OCI-M2 (cell line): ENCODE measurements at regions not wholly inside any gene's neighbourhood (a gene's known extent, or its start where the extent isn't known, plus 50 kb on each side); places are given as distances from the start of the nearest gene placed in this dataset.

Experiments
- DNase-seq: peaks from one replicate; lab custom pipeline; 2025; ENCODE audit not compliant: unreplicated experiment; lab: John Stamatoyannopoulos, UW

DNA sequence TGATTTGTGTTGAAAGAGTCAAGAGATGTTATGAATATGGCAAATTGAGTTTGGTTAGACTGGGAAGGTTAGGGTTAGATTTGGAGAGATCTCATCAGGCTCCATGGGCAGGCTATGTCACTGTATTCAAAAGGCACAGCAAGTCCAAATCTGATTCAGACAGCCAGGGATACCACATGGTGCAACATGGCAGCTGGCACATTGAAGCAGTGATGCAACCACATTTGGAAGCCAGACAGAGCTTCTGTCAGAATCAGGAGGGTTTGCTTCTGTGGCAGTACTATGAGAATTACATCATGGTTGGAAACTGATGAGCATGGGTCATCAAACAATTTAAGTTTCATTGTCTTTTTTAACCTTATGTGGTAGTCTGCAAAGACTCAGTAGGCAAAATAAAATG lies 772.2 kb downstream of the SUCLG1 start:
- no peak for DNase-seq

DNA sequence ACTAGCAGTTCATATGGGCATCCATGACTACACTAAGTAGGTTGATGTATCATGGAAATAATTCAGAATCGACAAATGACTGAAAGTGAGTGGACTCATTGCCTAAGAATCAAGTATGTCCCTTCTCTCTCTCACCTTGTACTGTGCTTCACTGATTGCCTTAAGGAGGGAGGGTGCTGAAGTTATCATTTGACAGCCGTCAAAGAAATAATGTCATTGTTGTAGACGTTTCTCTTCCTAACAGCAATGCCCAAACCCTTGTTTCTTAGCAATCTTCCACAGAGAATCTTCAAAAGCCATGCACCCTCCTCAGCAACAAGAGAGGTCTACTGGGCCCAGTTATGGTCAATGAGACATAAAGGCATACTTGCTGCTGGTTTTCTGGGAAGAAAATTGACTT lies 785.0 kb downstream of the SUCLG1 start:
- no peak for DNase-seq

DNA sequence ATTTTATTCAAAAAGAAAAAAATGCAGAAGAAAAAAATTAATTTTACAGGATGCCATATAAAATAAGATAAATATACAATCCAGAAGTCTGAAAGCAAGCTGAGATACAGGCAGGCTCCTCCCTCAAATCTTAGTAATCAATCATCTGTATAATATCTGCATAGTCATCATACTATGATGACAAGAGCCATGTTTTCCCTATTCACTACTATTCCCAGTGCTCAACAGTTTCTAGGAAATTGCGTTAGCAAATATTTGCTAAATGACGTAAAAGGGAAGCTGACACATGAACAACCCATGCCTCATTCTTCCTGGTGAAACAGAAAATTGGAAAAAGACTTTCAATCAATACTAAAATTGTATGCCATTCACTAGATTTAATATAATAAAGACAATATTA lies 793.2 kb downstream of the SUCLG1 start:
- DNase-seq = no peak

DNA sequence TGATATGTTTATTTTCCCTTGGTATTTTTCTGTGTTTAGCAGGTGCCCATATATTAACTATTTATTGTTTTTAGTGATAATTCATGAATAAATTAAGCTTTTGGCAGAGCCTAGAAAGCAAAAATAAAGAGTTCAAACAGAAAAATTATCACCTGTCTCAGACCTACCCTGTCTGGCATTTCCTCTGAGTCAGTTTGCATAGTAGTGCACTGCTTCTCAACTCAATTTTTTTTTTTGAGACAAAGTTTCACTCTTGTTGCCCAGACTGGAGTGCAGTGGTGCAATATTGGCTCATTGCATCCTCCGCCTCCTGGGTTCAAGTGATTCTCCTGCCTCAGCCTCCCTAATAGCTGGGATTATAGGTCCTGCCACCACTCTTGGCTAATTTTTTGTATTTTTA lies 793.9 kb downstream of the SUCLG1 start:
- DNase-seq = no peak

DNA sequence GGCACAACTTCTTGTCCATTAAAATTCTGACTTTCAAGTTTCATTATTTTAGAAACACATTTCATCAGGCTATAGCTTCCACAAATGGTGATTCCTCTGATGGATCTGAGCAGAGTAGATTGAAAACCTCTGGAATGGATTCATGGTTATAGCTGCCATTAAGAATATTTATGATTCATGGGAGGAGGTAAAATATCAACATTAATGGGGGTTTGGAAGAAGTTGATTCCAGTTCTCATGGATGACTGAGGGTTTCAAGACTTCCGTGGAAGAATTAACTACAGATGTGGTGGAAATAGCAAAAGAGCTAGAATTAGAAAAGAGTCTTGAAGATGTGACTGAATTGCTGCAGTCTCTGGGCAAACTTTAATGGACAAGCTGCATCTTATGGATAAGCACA lies 797.4 kb downstream of the SUCLG1 start:
- DNase-seq = no peak

DNA sequence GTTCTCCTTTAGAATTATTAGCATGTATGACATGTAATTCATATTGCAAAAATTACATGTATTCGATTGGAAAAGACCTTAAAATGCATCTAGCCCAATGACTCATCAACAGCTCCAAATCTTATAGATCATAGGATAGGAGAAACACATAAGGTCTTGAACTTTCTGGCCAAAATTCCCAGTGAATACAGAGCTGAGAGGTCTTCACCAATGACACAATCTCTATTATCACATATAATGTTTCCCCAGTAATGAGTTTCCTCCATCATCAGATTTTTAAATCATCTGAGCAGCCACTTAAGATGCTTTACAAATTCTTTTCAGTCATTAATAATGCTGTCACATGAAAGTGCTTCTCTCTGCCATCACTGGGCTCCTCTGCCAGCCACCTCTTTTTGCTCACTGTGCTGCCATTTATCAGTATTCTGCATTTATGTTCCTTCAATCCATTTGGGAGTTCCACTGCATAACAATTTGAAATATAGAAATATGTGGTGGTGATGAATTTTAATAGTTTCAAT lies 804.9 kb downstream of the SUCLG1 start:
- DNase-seq = no peak

DNA sequence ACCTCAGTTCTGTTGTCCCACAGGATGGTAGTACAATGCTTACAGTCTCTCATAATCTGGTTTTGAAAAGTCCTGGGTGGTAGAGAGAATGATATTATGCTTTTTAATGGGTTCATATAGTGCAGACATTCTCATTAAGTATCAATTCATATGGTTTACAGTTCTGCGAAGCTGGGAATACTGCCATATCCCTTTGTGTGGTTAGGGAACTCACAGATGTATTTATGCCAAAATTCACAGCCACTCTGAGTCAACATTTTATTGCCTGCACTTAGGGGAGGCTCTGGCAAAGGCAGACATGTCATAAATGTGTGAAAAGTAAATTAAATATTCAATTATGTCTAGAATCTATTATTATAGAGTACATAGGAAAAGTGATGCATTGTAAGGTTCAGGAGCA lies 808.2 kb downstream of the SUCLG1 start:
- no peak for DNase-seq

DNA sequence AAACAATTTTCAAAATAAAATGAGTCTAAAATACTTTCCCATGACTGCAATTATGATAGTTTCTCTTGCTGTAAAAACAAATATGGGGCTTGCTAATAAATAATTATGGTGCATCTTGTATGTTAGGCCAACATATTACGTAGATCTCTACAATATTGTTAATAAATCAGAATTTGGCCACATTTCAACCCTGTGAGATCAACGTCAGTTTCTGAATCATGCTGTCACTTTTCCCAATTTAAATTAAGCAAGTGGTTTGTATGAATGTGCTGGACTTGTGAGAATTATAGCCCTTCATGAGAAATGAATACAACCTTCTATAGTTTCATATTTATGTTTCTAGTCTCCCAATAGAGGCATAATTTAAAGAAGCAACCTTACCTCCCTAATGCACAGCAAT lies 808.9 kb downstream of the SUCLG1 start:
- no peak for DNase-seq

DNA sequence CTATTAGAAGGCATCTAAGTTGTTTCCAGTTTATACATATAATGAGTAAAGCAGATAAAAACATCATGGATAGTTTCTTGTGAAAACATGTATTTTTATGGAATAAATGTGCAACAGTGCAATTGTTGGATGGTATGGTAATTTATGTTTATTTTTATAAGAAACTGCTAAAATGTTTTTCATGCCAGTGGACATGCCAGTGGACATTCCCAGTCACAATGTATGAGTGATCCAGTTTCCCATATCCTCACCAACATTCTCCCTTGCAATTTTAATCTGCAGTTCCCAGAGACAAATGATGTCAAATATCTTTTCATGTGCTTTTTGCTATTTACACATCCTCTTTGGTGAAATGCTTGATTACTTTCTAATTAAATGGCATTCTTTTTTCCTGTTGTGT lies 818.6 kb downstream of the SUCLG1 start:
- DNase-seq = no peak

DNA sequence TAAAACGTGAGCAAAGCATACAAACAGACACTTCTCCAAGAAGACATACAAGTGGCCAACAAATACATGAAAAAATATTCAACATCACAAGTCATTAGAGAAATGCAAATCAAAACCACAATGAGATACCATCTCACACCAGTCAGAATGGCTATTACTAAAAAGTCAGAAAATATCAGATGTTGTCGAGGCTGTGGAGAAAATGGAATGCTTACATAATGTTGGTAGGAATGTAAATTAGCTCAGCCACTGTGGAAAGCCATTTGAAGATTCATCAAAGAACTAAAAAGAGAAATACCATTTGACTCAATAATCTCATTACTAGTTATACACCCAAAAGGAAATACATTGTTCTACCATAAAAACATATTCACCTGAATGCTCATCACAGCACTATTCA lies 825.7 kb downstream of the SUCLG1 start:
- no peak for DNase-seq

DNA sequence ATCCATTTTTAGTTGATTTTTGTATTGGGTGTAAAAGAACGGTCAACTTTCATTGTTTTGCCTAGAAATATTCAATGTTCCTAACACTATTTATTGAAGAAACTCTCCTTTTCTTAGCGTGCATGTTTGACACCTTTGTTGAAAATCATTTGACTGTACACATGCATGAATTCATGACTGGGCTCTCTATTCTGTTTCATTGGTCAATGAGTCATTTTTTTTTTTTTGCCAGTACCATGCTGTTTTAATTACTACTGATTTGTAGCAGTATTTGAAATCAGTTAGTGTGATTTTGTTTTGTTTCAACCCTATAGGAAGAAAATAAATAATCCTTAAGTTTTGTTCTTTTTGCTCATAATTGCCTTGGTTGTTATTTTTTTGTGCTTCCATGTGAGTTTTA lies 828.7 kb downstream of the SUCLG1 start:
- no peak for DNase-seq

DNA sequence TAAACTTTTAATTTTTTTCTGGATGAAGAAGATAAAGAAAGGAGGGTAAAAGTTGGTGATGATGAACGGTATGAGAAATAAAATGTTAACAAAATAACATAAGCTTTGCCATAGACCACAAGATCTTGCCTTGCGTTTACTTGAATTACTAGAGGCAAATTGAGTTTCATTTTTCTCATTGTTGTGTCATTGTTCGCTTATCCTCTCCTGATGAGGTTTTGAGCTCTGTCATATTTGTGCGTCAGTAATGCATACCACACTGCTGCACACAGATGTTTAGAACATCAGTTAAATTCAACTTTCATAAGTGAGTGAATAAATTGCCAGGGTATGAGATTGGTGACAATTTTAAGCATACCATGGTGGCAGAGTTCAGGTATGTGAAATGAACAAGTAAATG lies 843.6 kb downstream of the SUCLG1 start:
- DNase-seq = no peak

DNA sequence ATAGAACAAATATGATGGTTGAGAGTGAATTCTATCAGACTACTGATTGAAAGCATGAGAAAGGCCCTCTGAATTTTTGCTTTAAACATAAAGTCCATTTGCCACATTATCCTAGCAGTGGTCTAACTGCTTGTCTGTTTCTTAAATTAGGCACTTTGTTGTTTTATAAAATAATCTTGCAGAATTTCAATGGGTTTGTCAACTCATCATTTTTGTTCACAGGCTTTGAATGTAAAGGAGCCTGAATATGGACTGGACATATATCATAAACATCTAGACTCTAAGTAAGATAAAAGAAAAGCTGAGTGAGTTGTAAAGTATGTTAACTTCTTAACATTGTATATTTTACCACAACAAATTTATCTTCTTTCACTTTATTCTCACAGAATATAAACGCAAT lies 845.9 kb downstream of the SUCLG1 start:
- DNase-seq = no peak

DNA sequence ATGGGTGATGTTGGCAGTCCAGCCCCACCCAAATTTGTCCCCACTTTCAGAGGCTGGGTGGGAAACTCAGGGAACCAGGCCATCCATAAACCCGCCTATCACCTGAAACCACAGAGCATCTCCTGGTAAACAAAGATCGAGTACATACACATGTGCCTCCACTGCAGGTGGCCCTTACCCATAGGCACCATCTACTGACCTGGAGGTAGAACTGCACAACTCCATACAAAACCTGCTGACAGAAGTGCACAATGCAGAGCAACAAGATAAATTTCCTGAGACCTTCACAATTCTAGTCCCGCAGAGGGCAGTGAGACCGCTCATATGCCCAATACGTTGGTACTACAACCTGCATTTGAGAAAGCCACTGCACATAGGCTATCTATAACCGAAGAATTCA lies 856.3 kb downstream of the SUCLG1 start:
- no peak for DNase-seq

DNA sequence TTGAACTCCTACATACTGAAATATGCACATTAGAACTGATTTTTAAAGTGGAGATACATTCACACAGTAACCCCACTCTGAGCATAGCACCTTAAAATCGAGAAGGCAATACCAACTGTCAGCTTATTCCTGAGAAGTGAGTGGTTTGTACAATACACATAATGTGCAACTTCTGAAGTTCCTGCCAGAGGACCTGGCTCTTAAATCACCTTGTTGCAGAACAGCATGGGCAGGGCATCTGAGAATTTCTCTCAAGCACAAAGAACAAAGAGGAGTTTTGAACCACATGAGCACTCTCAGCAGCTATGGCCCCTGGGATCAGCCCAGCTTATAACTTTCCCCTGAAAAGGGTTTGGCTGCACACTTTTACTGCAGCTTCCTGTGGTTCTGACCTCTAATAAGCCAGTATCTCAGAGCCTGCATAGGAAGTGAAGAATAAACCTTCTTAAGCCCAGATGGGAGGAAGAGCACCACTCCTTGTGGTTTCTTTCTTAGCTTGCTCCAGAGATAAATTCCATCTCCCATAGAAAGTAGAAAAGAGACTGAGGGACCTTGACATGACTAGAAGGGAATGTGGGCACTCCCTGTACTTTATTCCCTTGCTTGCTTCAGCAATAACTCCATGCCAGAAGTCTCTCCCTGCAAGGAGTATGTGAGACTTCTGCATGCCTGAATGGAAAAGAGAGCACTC lies 862.3 kb downstream of the SUCLG1 start:
- DNase-seq = no peak

DNA sequence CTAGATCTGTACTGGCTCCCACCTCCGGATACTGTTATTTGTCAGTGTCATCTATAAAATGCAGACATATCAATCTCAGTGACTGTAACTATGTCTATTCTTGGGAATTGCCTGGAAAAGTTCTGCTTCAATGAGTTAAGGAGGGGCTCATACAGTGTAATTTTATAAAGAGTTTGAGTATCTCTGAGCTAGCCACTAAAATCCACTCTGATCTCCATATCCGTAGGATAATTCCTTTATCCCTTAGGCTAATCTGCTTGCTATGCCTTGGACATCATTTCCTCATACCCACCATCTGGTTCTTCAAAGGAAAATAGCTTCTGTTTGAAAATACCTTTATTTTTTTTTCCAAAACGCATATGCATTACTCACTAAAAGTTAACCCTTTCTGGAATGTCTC lies 863.2 kb downstream of the SUCLG1 start:
- no peak for DNase-seq

DNA sequence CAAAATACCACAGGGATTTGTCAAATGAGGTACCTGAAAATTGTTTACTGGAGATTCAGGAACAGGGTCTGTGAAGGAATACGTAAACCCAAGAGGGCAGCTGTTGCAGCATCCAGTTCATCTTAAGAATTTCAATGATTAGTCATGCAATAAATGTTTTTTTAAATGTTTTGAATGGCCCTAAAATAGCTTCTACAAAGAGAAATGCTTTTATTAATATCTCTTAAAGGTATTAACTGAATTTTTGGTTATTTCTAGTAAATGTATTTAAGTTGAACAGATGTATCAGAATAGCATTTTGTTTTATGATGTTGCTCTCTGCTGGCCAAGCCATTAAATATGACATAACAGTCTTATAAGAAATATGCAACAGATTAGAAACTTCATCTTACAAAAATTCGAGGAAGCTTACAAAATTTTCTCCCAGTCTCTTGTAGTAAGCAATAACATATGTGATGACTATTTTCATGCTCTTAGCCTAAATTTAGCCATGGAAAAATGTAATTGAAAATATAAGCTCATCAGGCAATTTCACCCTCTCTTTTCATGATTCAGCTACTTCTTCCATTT lies 863.9 kb downstream of the SUCLG1 start:
- no peak for DNase-seq

DNA sequence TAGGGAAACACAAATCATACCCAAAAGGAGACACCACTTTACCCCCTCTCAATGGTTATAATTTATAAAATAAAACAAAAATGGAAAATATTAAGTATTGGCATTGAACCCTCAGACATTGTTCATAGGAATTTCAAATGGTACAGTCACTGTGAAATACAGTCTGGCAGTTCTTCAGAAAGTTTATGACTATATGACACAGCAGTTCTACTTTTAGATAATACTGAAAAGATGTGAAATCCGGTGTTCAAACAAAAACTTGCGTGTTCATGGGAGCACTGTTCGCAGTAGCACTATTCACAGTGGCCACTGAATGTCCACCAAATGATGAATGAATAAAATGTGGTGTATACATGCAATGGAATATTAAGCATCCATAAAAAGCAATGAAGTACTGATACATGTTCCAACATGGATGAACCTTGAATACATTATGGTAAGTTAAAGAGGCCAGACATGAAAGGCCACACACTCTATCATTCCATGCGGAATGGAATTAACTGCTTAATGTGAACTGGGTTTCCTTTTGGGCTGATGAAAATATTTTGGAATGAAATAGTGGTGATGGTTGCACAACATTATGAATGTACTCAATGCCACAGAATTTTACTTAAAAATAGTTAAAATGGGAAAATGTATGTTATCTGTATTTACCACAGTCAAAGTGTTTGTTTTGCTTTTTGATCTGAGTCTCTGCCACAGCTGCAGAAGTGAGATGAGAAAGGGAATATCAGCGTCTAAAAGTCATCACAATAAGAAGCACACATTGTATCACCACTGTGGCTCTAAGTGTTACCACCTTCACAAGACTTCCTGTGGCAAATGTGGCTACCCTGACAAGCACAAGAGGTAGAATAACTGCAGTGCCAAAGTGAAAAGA lies 864.6 kb downstream of the SUCLG1 start:
- DNase-seq = no peak

DNA sequence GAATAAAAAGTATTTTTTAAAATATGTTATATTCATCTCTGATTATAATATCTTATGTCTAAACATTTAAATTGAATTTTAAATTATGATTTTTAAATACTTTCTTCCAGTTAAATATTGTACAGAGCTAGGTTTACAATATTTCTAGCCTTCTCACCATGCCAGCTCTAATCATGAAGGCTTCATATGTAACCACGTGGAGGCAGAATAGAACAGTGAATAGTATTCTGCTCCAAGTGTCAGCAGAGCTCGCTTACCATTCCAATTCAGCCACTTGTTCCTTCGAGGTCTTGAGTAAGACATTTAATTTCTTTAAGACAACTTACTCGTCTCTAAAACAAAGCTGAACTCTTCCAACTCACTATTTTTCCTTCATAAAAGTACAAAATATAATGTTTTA lies 871.8 kb downstream of the SUCLG1 start:
- no peak for DNase-seq

DNA sequence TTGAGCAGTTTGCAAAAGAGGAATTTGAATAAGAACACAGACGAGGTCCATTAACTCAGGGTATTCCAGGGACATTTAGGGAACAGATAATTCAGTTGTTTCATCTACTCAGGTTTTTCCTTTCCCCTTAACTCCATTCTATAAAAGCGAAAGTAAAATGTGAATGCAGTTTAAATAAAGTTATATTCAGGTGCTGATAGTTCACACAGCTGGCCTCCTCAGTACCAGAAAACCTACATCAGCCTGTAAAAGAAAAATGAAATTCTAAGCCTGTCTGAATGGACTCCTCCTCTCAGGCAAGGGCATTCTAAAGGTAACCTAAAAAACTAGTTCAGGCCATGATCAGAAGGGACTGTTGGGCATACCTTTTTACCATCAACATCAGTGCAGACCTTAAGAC lies 873.8 kb downstream of the SUCLG1 start:
- DNase-seq = no peak

DNA sequence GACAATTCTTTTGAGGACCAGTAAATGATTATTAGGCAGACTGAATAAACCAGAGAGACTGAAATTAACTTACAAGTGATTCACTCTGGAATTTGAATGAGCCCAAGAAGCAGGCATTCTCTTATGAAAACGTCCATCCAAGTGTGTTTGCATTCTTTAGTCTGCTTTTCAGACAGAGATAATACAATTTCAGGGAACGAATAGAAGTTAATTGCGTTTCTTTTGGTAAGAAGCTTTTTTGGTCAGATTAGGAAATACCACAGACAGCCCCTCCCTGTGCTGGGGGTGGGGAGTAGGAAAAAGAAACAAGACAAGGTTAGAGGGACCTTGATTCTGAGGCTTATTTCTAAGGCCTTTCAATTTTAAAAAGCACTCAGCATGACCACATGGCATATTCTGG lies 874.4 kb downstream of the SUCLG1 start:
- no peak for DNase-seq

DNA sequence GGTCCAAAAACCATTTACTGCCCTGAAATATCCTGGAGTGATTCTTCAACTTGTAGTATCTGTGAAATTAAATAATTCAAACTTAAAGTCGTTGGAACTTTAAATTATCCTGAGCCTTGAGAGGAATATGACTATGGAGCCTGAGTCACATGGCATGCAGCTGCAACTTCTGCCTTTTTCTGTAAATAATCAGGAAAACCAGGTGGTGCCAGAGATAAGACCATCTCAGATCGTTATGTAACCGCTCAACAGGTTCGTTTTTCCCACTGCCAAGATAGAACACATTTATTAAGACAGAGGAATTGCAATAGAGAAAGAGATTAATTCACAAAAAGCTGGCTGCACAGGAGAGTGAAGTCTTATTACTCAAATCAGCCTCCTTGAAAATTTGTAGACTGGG lies 876.5 kb downstream of the SUCLG1 start:
- no peak for DNase-seq
